RWPE2 (cell line): ENCODE measurements at regions not wholly inside any gene's neighbourhood (a gene's known extent, or its start where the extent isn't known, plus 50 kb on each side); places are given as distances from the start of the nearest gene placed in this dataset.
"Not testable (repeated sequence)": the region's sequence is repeated elsewhere in the genome, so short reads cannot be mapped to it uniquely, and the experiment has no call there.

Experiments used
- ATAC-seq: fragments of 200-7000 bp; cut with Tn5 transposase; 3 replicates; pipeline ENCODE4 v1.9.1; 2021; ENCODE audit warnings: low read depth
- DNase-seq: peaks from one replicate; pipeline ENCODE4 v3.0.0-alpha.2; 2020; ENCODE audit warnings: low spot score
- H3K27ac ChIP-seq: fragments of 450-650 bp; 2 replicates; pipeline ENCODE4 v1.5.1; 2017; ENCODE audit warnings: mild to moderate bottlenecking; ENCODE audit not compliant: poor library complexity, severe bottlenecking
- H3K27me3 ChIP-seq: fragments of 250-450 bp; sonication (Bioruptor Pico); 2 replicates; pipeline ENCODE4 v1.5.1; 2021; ENCODE audit warnings: mild to moderate bottlenecking, moderate library complexity; ENCODE audit not compliant: insufficient read depth, poor library complexity, severe bottlenecking
- H3K36me3 ChIP-seq: fragments of 250-450 bp; sonication (Bioruptor Pico); 2 replicates; pipeline ENCODE4 v1.5.1; 2020; ENCODE audit warnings: low read depth, mild to moderate bottlenecking, moderate library complexity
- H3K4me1 ChIP-seq: fragments of 250-450 bp; sonication (Bioruptor Pico); 2 replicates; pipeline ENCODE4 v1.5.1; 2021; ENCODE audit warnings: mild to moderate bottlenecking, moderate library complexity; ENCODE audit not compliant: insufficient read depth, poor library complexity, severe bottlenecking
- H3K4me3 ChIP-seq: fragments of 250-450 bp; sonication (Bioruptor Pico); 2 replicates; pipeline ENCODE4 v1.5.1; 2021; ENCODE audit warnings: mild to moderate bottlenecking, moderate library complexity; ENCODE audit not compliant: severe bottlenecking
- H3K9me3 ChIP-seq: fragments of 250-450 bp; sonication (Bioruptor Pico); 2 replicates; pipeline ENCODE4 v1.5.1; 2021; ENCODE audit warnings: mild to moderate bottlenecking, moderate library complexity; ENCODE audit not compliant: severe bottlenecking

GRCh38 chrY:17729474-17729873 lies 150.5 kb downstream of the CDY2B start:
- ATAC-seq, result peak; percentile 91
- DNase-seq, H3K9me3 ChIP-seq, H3K4me1 ChIP-seq, H3K27ac ChIP-seq, H3K4me3 ChIP-seq, H3K36me3 ChIP-seq, H3K27me3 ChIP-seq: not testable (repeated sequence)

- H3K27me3 ChIP-seq, H3K36me3 ChIP-seq, H3K4me1 ChIP-seq, H3K27ac ChIP-seq, H3K4me3 ChIP-seq, DNase-seq, H3K9me3 ChIP-seq: not testable (repeated sequence)
- ATAC-seq, result peak; percentile 99
These were observed 163.5 kb downstream of the CDY2B start for GRCh38 chrY:17716329-17717043.

- not testable (repeated sequence) for H3K36me3 ChIP-seq, H3K27me3 ChIP-seq, H3K4me1 ChIP-seq, H3K4me3 ChIP-seq, H3K27ac ChIP-seq, H3K9me3 ChIP-seq, DNase-seq, ATAC-seq
These were observed 212.0 kb downstream of the CDY2B start for GRCh38 chrY:17668037-17668436.

- H3K4me1 ChIP-seq, result not testable (repeated sequence)
These were observed 237.0 kb downstream of the CDY2B start for GRCh38 chrY:17643052-17643451.

GRCh38 chrY:17634484-17634883 lies 245.5 kb downstream of the CDY2B start:
- not testable (repeated sequence) for H3K4me3 ChIP-seq, DNase-seq, ATAC-seq, H3K4me1 ChIP-seq, H3K9me3 ChIP-seq, H3K27me3 ChIP-seq, H3K27ac ChIP-seq, H3K36me3 ChIP-seq

More at GRCh38 chrY:17643052-17643451, 237.0 kb downstream of the CDY2B start:
- not testable (repeated sequence) for DNase-seq, H3K27me3 ChIP-seq, ATAC-seq, H3K4me3 ChIP-seq, H3K9me3 ChIP-seq, H3K27ac ChIP-seq, H3K36me3 ChIP-seq

GRCh38 chrY:17611256-17611655 lies 268.8 kb downstream of the CDY2B start:
- not testable (repeated sequence) for ATAC-seq, H3K36me3 ChIP-seq, H3K27ac ChIP-seq, H3K4me1 ChIP-seq, H3K27me3 ChIP-seq, DNase-seq, H3K9me3 ChIP-seq, H3K4me3 ChIP-seq

- not testable (repeated sequence) for H3K27me3 ChIP-seq, H3K4me1 ChIP-seq, H3K36me3 ChIP-seq
These were observed 269.4 kb downstream of the CDY2B start for GRCh38 chrY:17610649-17611048.

GRCh38 chrY:17607150-17607549 lies 272.9 kb downstream of the CDY2B start:
- not testable (repeated sequence) for DNase-seq, H3K4me1 ChIP-seq, H3K27me3 ChIP-seq, H3K36me3 ChIP-seq, H3K9me3 ChIP-seq, H3K27ac ChIP-seq, H3K4me3 ChIP-seq
- peak; percentile 53; the same call in 1 of the 3 replicates for ATAC-seq

More at GRCh38 chrY:17610649-17611048, 269.4 kb downstream of the CDY2B start:
- H3K27ac ChIP-seq, H3K9me3 ChIP-seq, ATAC-seq, H3K4me3 ChIP-seq, DNase-seq: not testable (repeated sequence)

GRCh38 chrY:17599263-17599662 lies 280.8 kb downstream of the CDY2B start:
- not testable (repeated sequence) for H3K4me1 ChIP-seq, H3K9me3 ChIP-seq, H3K27ac ChIP-seq, DNase-seq, H3K27me3 ChIP-seq, H3K4me3 ChIP-seq, H3K36me3 ChIP-seq
- peak; percentile 48; the same call in 2 of the 3 replicates for ATAC-seq

GRCh38 chrY:17593748-17594147 lies 286.3 kb downstream of the CDY2B start:
- not testable (repeated sequence) for H3K27ac ChIP-seq, H3K4me1 ChIP-seq, H3K27me3 ChIP-seq, DNase-seq, H3K36me3 ChIP-seq, ATAC-seq, H3K9me3 ChIP-seq, H3K4me3 ChIP-seq

GRCh38 chrY:17579956-17580519 lies 300.0 kb downstream of the CDY2B start:
- not testable (repeated sequence) for H3K36me3 ChIP-seq, H3K4me1 ChIP-seq, H3K27me3 ChIP-seq, H3K4me3 ChIP-seq, H3K9me3 ChIP-seq, DNase-seq, H3K27ac ChIP-seq
- peak; percentile 9; the same call in 2 of the 3 replicates for ATAC-seq
